ENCODE measurements at regions not wholly inside any gene's neighbourhood (a gene's known extent, or its start where the extent isn't known, plus 50 kb on each side); places are given as distances from the start of the nearest gene placed in this dataset.
"Not testable (repeated sequence)": the region's sequence is repeated elsewhere in the genome, so short reads cannot be mapped to it uniquely, and the experiment has no call there.

- ATAC-seq = no peak
- DNase-seq = no peak
- intact Hi-C loops (cut with DNase I) = no loop called here
Measured at GRCh38 chr4:89514811-89515210, 207.2 kb upstream of the GPRIN3 start.

- intact Hi-C loops (cut with DNase I) = no loop called here
- DNase-seq (no peak), ATAC-seq (no peak)
Measured at GRCh38 chr4:89511776-89512175, 204.2 kb upstream of the GPRIN3 start.

DNA sequence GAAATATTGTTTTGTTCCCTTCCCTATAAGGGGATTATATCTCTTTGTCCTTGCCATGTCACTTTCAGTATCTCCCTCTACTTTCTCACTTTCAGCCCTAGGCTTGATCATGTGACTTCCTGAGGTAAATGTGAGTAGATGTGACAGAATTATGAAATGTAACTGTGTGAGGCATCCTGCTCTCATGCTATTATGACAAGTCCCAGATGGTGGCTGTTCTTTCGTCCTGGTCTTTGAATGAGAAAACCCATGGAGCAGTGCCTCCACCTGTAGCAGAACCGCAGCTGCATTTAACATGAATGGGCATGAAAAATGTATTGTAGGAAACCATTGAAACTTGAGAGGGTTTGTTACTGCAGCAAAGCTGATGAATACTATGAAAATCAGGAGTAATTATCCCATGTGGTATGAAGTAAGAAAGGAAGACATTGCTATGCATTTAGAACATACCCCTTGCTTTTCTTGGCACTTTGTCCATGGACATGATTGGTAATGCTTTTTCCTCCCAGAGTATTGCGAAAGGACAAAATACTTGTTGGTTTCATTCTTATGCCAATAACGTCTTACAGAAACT is 202.2 kb upstream of the GPRIN3 start:
- DNase-seq (no peak), ATAC-seq (no peak)
- intact Hi-C loops (cut with DNase I) = no loop called here

- ATAC-seq = no peak
- DNase-seq = no peak
Measured at GRCh38 chr4:89506866-89507491, 199.4 kb upstream of the GPRIN3 start.

DNA sequence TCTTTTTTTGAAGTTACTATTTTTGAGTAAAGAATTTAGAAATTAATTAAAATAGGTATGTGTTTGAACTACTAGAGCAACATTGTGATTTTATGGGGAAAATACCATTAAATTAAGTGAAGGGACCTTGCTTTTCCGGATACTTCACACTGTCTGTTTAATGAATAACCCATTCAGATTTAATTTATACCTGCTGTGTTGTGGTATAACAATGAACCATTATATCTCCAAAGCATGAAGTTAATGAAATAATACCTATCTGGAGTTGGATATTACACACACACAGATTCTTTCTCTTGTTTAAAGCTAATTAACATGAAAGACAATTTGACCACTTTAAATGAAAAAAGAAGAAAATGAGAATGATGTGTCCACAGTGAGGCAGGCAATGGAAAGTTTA is 195.0 kb upstream of the GPRIN3 start:
- DNase-seq = no peak
- intact Hi-C loops (cut with DNase I) = no loop called here

More at GRCh38 chr4:89506866-89507491, 199.4 kb upstream of the GPRIN3 start:
- intact Hi-C loops (cut with DNase I) = no loop called here

GRCh38 chr4:89497517-89498308 is 190.1 kb upstream of the GPRIN3 start:
- no peak for DNase-seq
- ATAC-seq = peak in 1 of 2 donors; percentile 30
- intact Hi-C loops (cut with DNase I) = no loop called here

More for the DNA sequence above, 195.0 kb upstream of the GPRIN3 start:
- ATAC-seq = no peak

- no peak for ATAC-seq
- intact Hi-C loops (cut with DNase I) = no loop called here
Measured at GRCh38 chr4:89496851-89497250, 189.3 kb upstream of the GPRIN3 start.

GRCh38 chr4:89493367-89493766 is 185.8 kb upstream of the GPRIN3 start:
- intact Hi-C loops (cut with DNase I) = no loop called here
- DNase-seq (no peak), ATAC-seq (no peak)

More at GRCh38 chr4:89496851-89497250, 189.3 kb upstream of the GPRIN3 start:
- DNase-seq = no peak

GRCh38 chr4:89492581-89493071 is 185.0 kb upstream of the GPRIN3 start:
- intact Hi-C loops (cut with DNase I) = no loop called here
- DNase-seq (no peak), ATAC-seq (peak in 1 of 2 donors; percentile 38)

DNA sequence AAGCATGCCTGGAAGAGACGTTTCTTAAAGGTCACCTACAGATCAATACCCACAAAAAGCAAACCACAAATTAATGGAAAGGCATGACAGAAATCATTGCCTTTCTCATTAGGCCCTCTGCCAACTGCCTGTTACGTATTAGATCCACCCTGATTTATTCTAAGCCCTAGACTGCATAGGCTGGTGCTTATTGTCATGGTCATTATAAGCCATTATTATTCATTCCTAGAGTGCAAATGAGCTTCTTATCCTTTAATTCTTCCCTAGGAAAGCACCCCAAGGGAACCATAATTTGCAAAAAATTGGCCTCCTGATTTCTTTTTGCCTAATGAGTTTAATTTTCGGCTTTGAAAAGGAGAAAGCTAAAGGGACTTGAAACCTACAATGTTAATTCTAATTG is 184.2 kb upstream of the GPRIN3 start:
- ATAC-seq (no peak), DNase-seq (no peak)
- intact Hi-C loops (cut with DNase I) = no loop called here

DNA sequence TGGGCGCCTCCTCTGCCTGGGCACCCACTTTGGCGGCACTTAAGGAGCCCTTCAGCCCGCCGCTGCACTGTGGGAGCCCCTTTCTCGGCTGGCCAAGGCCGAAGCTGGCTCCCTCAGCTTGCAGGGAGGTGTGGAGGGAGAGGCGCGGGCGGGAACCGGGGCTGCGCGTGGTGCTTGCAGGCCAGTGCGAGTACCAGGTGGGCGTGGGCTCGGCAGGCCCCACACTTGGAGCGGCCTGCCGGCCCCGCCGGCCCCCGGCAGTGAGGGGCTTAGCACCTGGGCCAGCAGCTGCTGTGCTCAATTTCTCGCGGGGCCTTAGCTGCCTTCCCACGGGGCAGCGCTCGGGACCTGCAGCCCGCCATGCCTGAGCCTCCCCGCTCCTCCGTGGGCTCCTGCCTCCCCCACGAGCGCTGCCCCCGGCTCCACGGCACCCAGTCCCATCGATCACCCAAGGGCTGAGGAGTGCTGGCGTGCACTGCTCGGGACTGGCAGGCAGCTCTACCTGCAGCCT is 182.4 kb upstream of the GPRIN3 start:
- ATAC-seq, DNase-seq: not testable (repeated sequence)
- intact Hi-C loops (cut with DNase I) = loop anchor here in 1 of 2 donors (10.0 kb wide), 1 partner anchor 415 kb away; no protein-coding TSS in a partner anchor

- DNase-seq (peak; percentile 41), ATAC-seq (peak in 1 of 2 donors; percentile 50)
- intact Hi-C loops (cut with DNase I) = loop anchor here in 1 of 2 donors (10.0 kb wide), 1 partner anchor 415 kb away; no protein-coding TSS in a partner anchor
Measured at GRCh38 chr4:89489338-89489771, 181.8 kb upstream of the GPRIN3 start.

DNA sequence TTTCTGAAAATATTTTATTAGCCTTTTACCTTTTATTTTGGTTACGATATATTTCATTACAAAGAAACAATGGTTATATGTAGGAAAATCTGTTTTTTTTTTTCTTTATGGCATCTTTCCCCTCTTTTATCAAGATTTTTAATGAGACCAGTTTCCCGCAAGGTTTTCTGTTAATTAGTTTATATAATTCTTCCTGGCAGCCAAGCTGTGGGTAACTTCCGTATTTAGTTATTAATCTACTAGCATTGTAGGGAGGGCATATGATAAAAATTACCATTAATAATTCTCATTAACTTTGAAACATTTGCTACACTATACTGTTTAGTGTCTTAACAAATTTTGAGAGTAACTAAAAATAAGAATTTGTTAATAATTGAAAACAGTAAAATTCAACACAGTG is 181.1 kb upstream of the GPRIN3 start:
- intact Hi-C loops (cut with DNase I) = loop anchor here in 1 of 2 donors (10.0 kb wide), 1 partner anchor 416 kb away; no protein-coding TSS in a partner anchor

DNA sequence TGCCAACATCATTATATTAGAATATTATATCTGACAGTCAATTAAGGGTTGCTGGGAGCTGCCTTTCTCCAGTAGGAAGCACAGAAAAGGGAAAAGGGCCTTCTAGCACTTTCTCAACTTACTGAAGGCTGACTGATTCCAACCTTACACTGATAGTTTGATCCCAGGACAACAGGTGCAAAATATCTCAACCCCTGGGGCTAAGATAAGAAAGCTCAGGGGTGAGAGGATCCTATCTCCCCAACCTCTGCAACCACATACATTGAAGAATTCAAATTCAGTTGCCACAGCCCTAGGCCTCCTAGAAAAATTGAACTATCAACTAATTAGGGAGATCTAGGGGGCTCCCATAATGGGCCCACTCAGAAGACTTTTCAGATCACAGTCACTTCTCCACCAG is 179.1 kb upstream of the GPRIN3 start:
- DNase-seq = no peak
- ATAC-seq = no peak
- intact Hi-C loops (cut with DNase I) = loop anchor here in 1 of 2 donors (10.0 kb wide), 1 partner anchor 418 kb away; no protein-coding TSS in a partner anchor

More for the DNA sequence above, 181.1 kb upstream of the GPRIN3 start:
- ATAC-seq = no peak
- DNase-seq = no peak

GRCh38 chr4:89486042-89486441 is 178.4 kb upstream of the GPRIN3 start:
- intact Hi-C loops (cut with DNase I) = loop anchor here in 1 of 2 donors (10.0 kb wide), 1 partner anchor 419 kb away; no protein-coding TSS in a partner anchor
- ATAC-seq (no peak), DNase-seq (no peak)

GRCh38 chr4:89483833-89484232 is 176.2 kb upstream of the GPRIN3 start:
- ATAC-seq = no peak
- intact Hi-C loops (cut with DNase I) = loop anchor here in 1 of 2 donors (10.0 kb wide), 1 partner anchor 421 kb away; no protein-coding TSS in a partner anchor

DNA sequence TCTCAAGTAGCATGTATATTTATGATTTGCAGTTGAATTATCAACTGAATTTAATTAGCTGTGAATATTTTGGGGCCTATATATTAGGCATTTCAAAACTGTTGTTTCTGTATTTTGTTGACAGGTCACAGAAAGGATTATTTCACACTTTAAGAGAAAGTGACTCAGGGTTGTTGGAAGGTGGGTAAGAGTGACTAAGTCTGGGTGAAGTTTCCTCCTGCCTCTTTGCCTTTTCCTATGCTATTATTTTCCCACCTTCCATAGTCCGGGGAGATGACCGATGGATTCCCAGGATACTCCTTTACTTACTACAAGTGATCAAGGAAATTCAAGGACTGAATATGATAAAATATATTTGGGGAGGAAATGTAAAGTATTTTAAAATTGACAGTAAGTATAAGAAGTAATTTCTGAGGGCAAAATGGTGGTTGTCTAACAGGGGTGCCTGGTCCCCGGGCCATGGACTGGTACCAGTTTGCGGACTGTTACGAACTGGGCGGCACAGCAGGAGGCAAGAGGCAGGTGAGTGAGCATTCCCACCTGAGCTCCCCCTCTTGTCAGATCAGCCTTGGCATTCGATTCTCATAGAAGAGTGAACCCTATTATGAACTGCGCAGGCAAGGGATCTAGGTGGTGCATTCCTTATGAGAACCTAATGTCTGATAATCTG is 175.5 kb upstream of the GPRIN3 start:
- ATAC-seq (no peak), DNase-seq (no peak)
- intact Hi-C loops (cut with DNase I) = loop anchor here in 1 of 2 donors (10.0 kb wide), 1 partner anchor 422 kb away; no protein-coding TSS in a partner anchor

More at GRCh38 chr4:89483833-89484232, 176.2 kb upstream of the GPRIN3 start:
- DNase-seq = no peak

DNA sequence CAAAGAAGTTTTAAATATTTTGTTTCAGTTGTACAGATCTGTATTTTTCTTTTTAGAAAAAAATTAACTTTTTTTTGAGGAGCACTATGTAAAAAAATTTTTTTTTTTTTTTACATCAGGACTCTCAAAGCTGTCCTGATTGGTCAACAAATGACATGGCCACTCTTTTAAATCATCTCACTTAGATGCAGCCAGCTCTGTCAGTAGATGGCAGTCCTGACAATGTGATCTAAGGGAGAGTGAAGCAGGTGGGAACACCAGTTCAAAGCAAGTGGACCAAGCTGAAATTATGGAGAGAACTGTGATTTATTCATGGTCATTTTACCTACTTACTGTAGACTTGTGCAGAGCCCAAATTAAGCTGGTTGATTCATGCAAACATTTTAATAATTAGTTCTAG is 174.7 kb upstream of the GPRIN3 start:
- DNase-seq = no peak
- intact Hi-C loops (cut with DNase I) = loop anchor here in 1 of 2 donors (10.0 kb wide), 1 partner anchor 423 kb away; no protein-coding TSS in a partner anchor
- ATAC-seq = peak in 1 of 2 donors; percentile 69

All from left cardiac atrium (tissue), 4 donors.